IMR-90 (cell line): ENCODE measurements at regions not wholly inside any gene's neighbourhood (a gene's known extent, or its start where the extent isn't known, plus 50 kb on each side); places are given as distances from the start of the nearest gene placed in this dataset.
A peak's percentile ranks its signal among the peaks of the same experiment; 100 is the strongest.

Experiments
- ATAC-seq: fragments of 200-7000 bp; cut with Tn5 transposase; 2 replicates; pipeline ENCODE4 v1.9.1; 2020; ENCODE audit warnings: low read depth, mild to moderate bottlenecking, moderate library complexity
- BruUV-seq: library from RNA; stranded (reverse); fragments of 400-500 nt; replicated peaks from 2 replicates; lab custom pipeline; 2021; lab: Mats Ljungman, UMichigan
- CTCF ChIA-PET: fragments of 300-600 bp; formaldehyde crosslinking; extraction: SDS; loops from one replicate; lab custom pipeline; 2021; ENCODE audit warnings: antibody characterized with exemption; lab: Yijun Ruan, JAX
- POLR2A ChIA-PET: fragments of 300-600 bp; sonication (Branson Sonifier 250); formaldehyde crosslinking; loops from one replicate; lab custom pipeline; 2022; ENCODE audit warnings: antibody characterized with exemption; ENCODE audit not compliant: unreplicated experiment; lab: Charles Lee
- DNase-seq: peaks from one replicate; pipeline ENCODE4 v3.0.0; 2013
- H2AFZ ChIP-seq: replicated peaks from 2 replicates; pipeline ENCODE3; 2013; ENCODE audit warnings: low read length, mild to moderate bottlenecking; ENCODE audit not compliant: poor library complexity
- H2AK5ac ChIP-seq: 2 replicates; pipeline ENCODE4 v1.6.1; 2013; ENCODE audit warnings: low read depth, low read length, inconsistent platforms
- H2AK9ac ChIP-seq: replicated peaks from 2 replicates; pipeline ENCODE3; 2013; ENCODE audit warnings: mild to moderate bottlenecking, low read depth, low read length, moderate library complexity; ENCODE audit not compliant: poor library complexity
- H2BK120ac ChIP-seq: 2 replicates; pipeline ENCODE4 v1.6.1; 2013; ENCODE audit warnings: low read depth, low read length, inconsistent platforms
- H2BK15ac ChIP-seq: 3 replicates; pipeline ENCODE4 v1.6.1; 2013; ENCODE audit warnings: low read depth, low read length, inconsistent platforms
- H2BK20ac ChIP-seq: 2 replicates; pipeline ENCODE4 v1.6.1; 2013; ENCODE audit warnings: low read depth, mild to moderate bottlenecking, inconsistent platforms, low read length, moderate library complexity
- H2BK5ac ChIP-seq: 2 replicates; pipeline ENCODE4 v1.6.1; 2013; ENCODE audit warnings: mild to moderate bottlenecking, low read depth, low read length, inconsistent platforms; ENCODE audit not compliant: poor library complexity, severe bottlenecking
- H3K14ac ChIP-seq: replicated peaks from 2 replicates; pipeline ENCODE4 v1.6.1; 2013; ENCODE audit warnings: low read depth, low read length, inconsistent platforms
- H3K18ac ChIP-seq: 2 replicates; pipeline ENCODE4 v1.6.1; 2013; ENCODE audit warnings: low read depth, low read length, control low read depth
- H3K23ac ChIP-seq: 2 replicates; pipeline ENCODE4 v1.6.1; 2013; ENCODE audit warnings: low read depth, low read length, inconsistent platforms
- H3K27ac ChIP-seq: 2 replicates; pipeline ENCODE4 v1.5.1; 2013; ENCODE audit warnings: mild to moderate bottlenecking, control low read depth, low read length; ENCODE audit not compliant: insufficient read depth
- H3K27me3 ChIP-seq: 2 replicates; pipeline ENCODE4 v1.6.1; 2013; ENCODE audit warnings: low read length; ENCODE audit not compliant: control insufficient read depth, insufficient read depth
- H3K36me3 ChIP-seq: 2 replicates; pipeline ENCODE4 v1.6.1; 2013; ENCODE audit warnings: low read length, mixed read lengths; ENCODE audit not compliant: control insufficient read depth, insufficient read depth
- H3K4ac ChIP-seq: 2 replicates; pipeline ENCODE4 v1.6.1; 2013; ENCODE audit warnings: low read depth, low read length, inconsistent platforms
- H3K4me1 ChIP-seq: 2 replicates; pipeline ENCODE4 v1.6.1; 2013; ENCODE audit warnings: low read length, mixed read lengths; ENCODE audit not compliant: control insufficient read depth, insufficient read depth
- H3K4me2 ChIP-seq: 2 replicates; pipeline ENCODE4 v1.6.1; 2013; ENCODE audit warnings: low read depth, mild to moderate bottlenecking, control low read depth, low read length, moderate library complexity
- H3K4me3 ChIP-seq: 2 replicates; pipeline ENCODE4 v1.5.1; 2013; ENCODE audit warnings: low read depth, mild to moderate bottlenecking, control low read depth, low read length, moderate library complexity; ENCODE audit not compliant: insufficient read depth
- H3K56ac ChIP-seq: 2 replicates; pipeline ENCODE4 v1.6.1; 2013; ENCODE audit warnings: low read length, inconsistent platforms; ENCODE audit not compliant: insufficient read depth; ENCODE audit errors: extremely low read depth
- H3K79me1 ChIP-seq, 2 experiments: 2 replicates each; pipeline ENCODE4 v1.6.1; 2013; ENCODE audit warnings: low read length in 2 of 2, inconsistent platforms in 1 of 2, low read depth in 1 of 2
- H3K9ac ChIP-seq: 2 replicates; pipeline ENCODE4 v1.6.1; 2013; ENCODE audit warnings: low read depth, low read length, control low read depth
- H3K9me1 ChIP-seq: 2 replicates; pipeline ENCODE4 v1.6.1; 2013; ENCODE audit warnings: low read length, inconsistent platforms; ENCODE audit not compliant: insufficient read depth
- H3K9me3 ChIP-seq: 2 replicates; pipeline ENCODE4 v1.6.1; 2013; ENCODE audit warnings: low read length; ENCODE audit not compliant: control insufficient read depth, insufficient read depth
- H4K20me1 ChIP-seq: 2 replicates; pipeline ENCODE4 v1.6.1; 2013; ENCODE audit warnings: low read length, inconsistent platforms; ENCODE audit not compliant: insufficient read depth
- H4K5ac ChIP-seq: 2 replicates; pipeline ENCODE4 v1.6.1; 2013; ENCODE audit warnings: mild to moderate bottlenecking, low read depth, low read length, control low read depth
- H4K8ac ChIP-seq, 2 experiments: 2 replicates each; pipeline ENCODE4 v1.6.1; 2013; ENCODE audit warnings: low read depth in 2 of 2, low read length in 2 of 2, control low read depth in 1 of 2, inconsistent platforms in 1 of 2
- H4K91ac ChIP-seq: 2 replicates; pipeline ENCODE4 v1.6.1; 2013; ENCODE audit warnings: low read depth, low read length, inconsistent platforms; ENCODE audit not compliant: insufficient read depth
- BHLHE40 ChIP-seq: fragments of 150-350 bp; IDR thresholded peaks from 2 replicates; pipeline ENCODE4 v1.6.1; 2016; ENCODE audit warnings: mild to moderate bottlenecking, low read depth, low read length
- CHD1 ChIP-seq: IDR thresholded peaks from 2 replicates; pipeline ENCODE4 v1.6.1; 2012; ENCODE audit warnings: low read depth, low read length, improper control_type of control experiment
- CTCF ChIP-seq: conservative IDR thresholded peaks from 2 replicates; pipeline ENCODE4 v1.5.1; 2012; ENCODE audit warnings: mild to moderate bottlenecking, low read depth, low read length, improper control_type of control experiment
- ELK1 ChIP-seq: fragments of 150-350 bp; IDR thresholded peaks from 2 replicates; pipeline ENCODE4 v1.6.1; 2016; ENCODE audit warnings: low read depth, mild to moderate bottlenecking, low read length, moderate library complexity, borderline replicate concordance
- FOS ChIP-seq: fragments of 150-350 bp; IDR thresholded peaks from 2 replicates; pipeline ENCODE4 v1.6.1; 2016; ENCODE audit warnings: low read depth, low read length
- MAFK ChIP-seq: IDR thresholded peaks from 2 replicates; pipeline ENCODE4 v1.6.1; 2012; ENCODE audit warnings: low read depth, low read length, improper control_type of control experiment
- MAZ ChIP-seq: IDR thresholded peaks from 2 replicates; pipeline ENCODE4 v1.6.1; 2012; ENCODE audit warnings: low read depth, mild to moderate bottlenecking, low read length, improper control_type of control experiment, moderate library complexity, borderline replicate concordance
- RAD21 ChIP-seq: IDR thresholded peaks from 2 replicates; pipeline ENCODE4 v1.6.1; 2012; ENCODE audit warnings: low read length, improper control_type of control experiment
- RCOR1 ChIP-seq: IDR thresholded peaks from 2 replicates; pipeline ENCODE4 v1.6.1; 2012; ENCODE audit warnings: mild to moderate bottlenecking, low read length, improper control_type of control experiment; ENCODE audit not compliant: insufficient replicate concordance
- RFX5 ChIP-seq: IDR thresholded peaks from 2 replicates; pipeline ENCODE4 v1.8.0; 2012; ENCODE audit warnings: low read depth, mild to moderate bottlenecking, low read length, moderate library complexity
- SMC3 ChIP-seq: fragments of 150-350 bp; IDR thresholded peaks from 2 replicates; pipeline ENCODE4 v1.6.1; 2016; ENCODE audit warnings: low read depth, mild to moderate bottlenecking, antibody characterized with exemption, low read length, moderate library complexity
- USF2 ChIP-seq: fragments of 150-350 bp; IDR thresholded peaks from 2 replicates; pipeline ENCODE4 v1.6.1; 2017; ENCODE audit warnings: mild to moderate bottlenecking, antibody characterized with exemption, low read length, low read depth
- WGBS, 2 experiments: methylation state at CpG; one replicate each; pipeline versions ENCODE4 v1.1.5 to v1.1.7; 2013; ENCODE audit warnings: missing lambda C conversion rate in 2 of 2; ENCODE audit not compliant: insufficient read length in 1 of 2; ENCODE audit errors: extremely low coverage in 2 of 2; 5-methylcytosine and 5-hydroxymethylcytosine counted together
- dilution Hi-C: fragments of 300-500 bp; cut with HindIII; formaldehyde crosslinking; loops from one replicate; pipeline ENCODE4 v1.14.3; 2018; ENCODE audit warnings: low sequenced_read_pairs; ENCODE audit not compliant: unreplicated experiment
- in situ Hi-C: fragments of 300-500 bp; cut with MboI; formaldehyde crosslinking; loops from 3 replicates; pipeline ENCODE4 v1.14.3; 2019; ENCODE audit warnings: low sequenced_read_pairs, inconsistent platforms, mixed read lengths
- intact Hi-C: fragments of 100-400 bp; cut with micrococcal nuclease; formaldehyde crosslinking; loops from 2 replicates; pipeline ENCODE4 v1.10.0; 2022

GRCh38 chr7:155204744-155205367 lies 92.8 kb upstream of the INSIG1 start:
- Histone ChIP-seq H3K27me3 (no peaks in the 10 kb centered on the region), H3K4me2 (peak overlapping the region; percentile 22), H2BK15ac (no peak overlapping the region), H3K4me3 (no peak overlapping the region), H4K20me1 (no peaks in the 10 kb centered on the region), H3K18ac (no peak overlapping the region; the same call in 1 of the 2 replicates), H4K8ac (peak overlapping the region; percentile 56 to 99), H2AFZ (peak overlapping the region; percentile 95), H2AK9ac (peak overlapping the region; percentile 79), H3K27ac (no peak overlapping the region; the same call in 1 of the 2 replicates), H2BK5ac (peak overlapping the region; percentile 88), H2BK120ac (peak overlapping the region; percentile 94), H3K79me1 (no peaks in the 10 kb centered on the region), H3K9me3 (no peaks in the 10 kb centered on the region), H3K9ac (no peak overlapping the region), H3K23ac (peak overlapping the region; percentile 57; the same call in 1 of the 2 replicates), H3K14ac (peak overlapping the region; percentile 67; the same call in 1 of the 2 replicates), H2BK20ac (peak overlapping the region; percentile 60), H4K5ac (no peak overlapping the region), H4K91ac (peak overlapping the region; percentile 61), H3K36me3 (no peaks in the 10 kb centered on the region), H2AK5ac (peak overlapping the region; percentile 69; the same call in 1 of the 2 replicates), H3K9me1 (peaks cover 16% of the 10 kb centered on the region; the same call in 1 of the 2 replicates), H3K4me1 (peaks cover 5% of the 10 kb centered on the region; the same call in 1 of the 2 replicates), H3K4ac (peak overlapping the region; percentile 97), H3K56ac (no peak overlapping the region)
- TF ChIP-seq RFX5 (no peak), USF2 (no peak), RCOR1 (no peak), ELK1 (no peak), CHD1 (no peak), MAFK (no peak), BHLHE40 (no peak), FOS (no peak), SMC3 (no peak), CTCF (no peak), MAZ (no peak), RAD21 (no peak)
- 79 to 100% methylated on average over 3 to 5 of the region's 14 CpGs for WGBS, 2 experiments
- ChIA-PET CTCF (interaction anchor here (1.2 to 1.4 kb wide), 2 partner anchors 14 to 93 kb away, joined by 3 read pairs; partner anchors contain the start of gene INSIG1), POLR2A (no interaction called here)
- no TSS peak for BruUV-seq
- no peak for ATAC-seq
- no peak for DNase-seq
- in situ Hi-C loops, result loop anchor here (5.0 kb wide), 1 partner anchor 92 kb away; the partner anchor contains the start of gene INSIG1
- dilution Hi-C loops, result no loop called here
- intact Hi-C loops, result loop anchor here (1.0 kb wide), 1 partner anchor 92 kb away; the partner anchor contains the start of gene INSIG1
